ENCODE measurements at regions not wholly inside any gene's neighbourhood (a gene's known extent, or its start where the extent isn't known, plus 50 kb on each side); places are given as distances from the start of the nearest gene placed in this dataset.
"Not testable (repeated sequence)": the region's sequence is repeated elsewhere in the genome, so short reads cannot be mapped to it uniquely, and the experiment has no call there.

GRCh38 chr1:610538-610937 lies 75.9 kb downstream of the OR4F16 start:
- H3K4me1 Mint-ChIP-seq, H3K4me3 Mint-ChIP-seq, H3K27ac Mint-ChIP-seq, H3K36me3 Mint-ChIP-seq, CTCF ChIA-PET, H3K9me3 Mint-ChIP-seq, H3K27me3 Mint-ChIP-seq: not testable (repeated sequence)
- DNase-seq = peak; percentile 8

GRCh38 chr1:609161-609560 lies 77.3 kb downstream of the OR4F16 start:
- CTCF ChIA-PET, DNase-seq, H3K27ac Mint-ChIP-seq, H3K36me3 Mint-ChIP-seq, H3K4me3 Mint-ChIP-seq, H3K9me3 Mint-ChIP-seq, H3K27me3 Mint-ChIP-seq, H3K4me1 Mint-ChIP-seq: not testable (repeated sequence)

GRCh38 chr1:605279-605678 lies 81.2 kb downstream of the OR4F16 start:
- H3K9me3 Mint-ChIP-seq, H3K4me1 Mint-ChIP-seq, H3K36me3 Mint-ChIP-seq, H3K27ac Mint-ChIP-seq, CTCF ChIA-PET, H3K27me3 Mint-ChIP-seq: not testable (repeated sequence)
- DNase-seq = peak; percentile 63
- H3K4me3 Mint-ChIP-seq = peak overlapping the region; percentile 41

GRCh38 chr1:588211-588610 lies 98.2 kb downstream of the OR4F16 start:
- H3K27me3 Mint-ChIP-seq, H3K9me3 Mint-ChIP-seq, H3K36me3 Mint-ChIP-seq, H3K4me1 Mint-ChIP-seq, H3K27ac Mint-ChIP-seq, CTCF ChIA-PET, H3K4me3 Mint-ChIP-seq, DNase-seq: not testable (repeated sequence)

GRCh38 chr1:585992-586391 lies 100.5 kb downstream of the OR4F16 start:
- H3K4me1 Mint-ChIP-seq, H3K36me3 Mint-ChIP-seq, H3K27ac Mint-ChIP-seq, H3K9me3 Mint-ChIP-seq, H3K27me3 Mint-ChIP-seq, H3K4me3 Mint-ChIP-seq, CTCF ChIA-PET: not testable (repeated sequence)
- peak; percentile 74 for DNase-seq

Measured in activated naive CD4-positive, alpha-beta T cell treated with anti-CD3 and anti-CD28 coated beads, Interleukin-2, amount 10 ng/mL, durations not matched to agents 7 days and 5 days (primary cell).